GM18867 (cell line): ENCODE measurements at regions not wholly inside any gene's neighbourhood (a gene's known extent, or its start where the extent isn't known, plus 50 kb on each side); places are given as distances from the start of the nearest gene placed in this dataset.
A peak's percentile ranks its signal among the peaks of the same experiment; 100 is the strongest.
"Not testable (repeated sequence)": the region's sequence is repeated elsewhere in the genome, so short reads cannot be mapped to it uniquely, and the experiment has no call there.

ENCODE experiments used
- ATAC-seq: cut with Tn5 transposase; IDR thresholded peaks from one replicate; pipeline ENCODE4 v1.9.1; 2021; ENCODE audit warnings: mild to moderate bottlenecking, moderate library complexity; ENCODE audit not compliant: unreplicated experiment

DNA sequence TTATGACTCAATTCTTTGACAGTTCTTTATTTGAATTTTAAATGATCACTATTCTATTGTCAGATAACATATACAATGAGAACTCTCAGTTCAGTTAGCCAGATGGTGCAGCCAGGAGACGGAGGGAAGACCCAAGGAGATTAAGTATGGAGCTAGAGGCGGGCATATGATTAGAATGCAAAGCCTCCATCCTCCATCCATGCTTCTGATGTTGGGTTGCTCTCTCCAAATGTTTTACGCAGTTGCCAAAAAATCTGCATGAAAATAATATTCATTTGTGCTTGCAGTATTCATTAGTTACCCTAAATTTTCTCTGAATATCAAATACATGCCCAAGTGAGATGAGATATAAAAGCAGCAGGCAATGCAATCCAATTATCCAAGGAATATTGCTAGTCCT is 874.8 kb downstream of the C4orf33 start:
- ATAC-seq = no peak

DNA sequence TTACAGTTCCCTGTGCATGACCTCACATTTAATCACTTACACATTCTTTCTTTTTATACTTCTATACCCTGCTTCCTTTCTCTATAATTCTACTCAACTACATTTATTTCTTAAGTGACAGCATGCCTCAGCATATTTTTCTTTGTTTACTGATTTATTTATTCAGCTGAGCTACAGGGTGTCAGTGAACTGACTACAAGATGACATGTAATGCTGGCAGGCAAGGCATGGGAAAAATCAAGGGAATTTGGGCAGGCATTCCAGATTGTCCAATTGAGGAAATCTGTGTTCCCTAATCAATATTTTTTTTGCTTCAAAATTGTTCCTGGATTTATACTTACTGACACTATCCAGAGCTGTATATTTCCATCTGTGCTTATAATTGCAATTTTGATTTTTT is 875.5 kb downstream of the C4orf33 start:
- ATAC-seq = no peak

DNA sequence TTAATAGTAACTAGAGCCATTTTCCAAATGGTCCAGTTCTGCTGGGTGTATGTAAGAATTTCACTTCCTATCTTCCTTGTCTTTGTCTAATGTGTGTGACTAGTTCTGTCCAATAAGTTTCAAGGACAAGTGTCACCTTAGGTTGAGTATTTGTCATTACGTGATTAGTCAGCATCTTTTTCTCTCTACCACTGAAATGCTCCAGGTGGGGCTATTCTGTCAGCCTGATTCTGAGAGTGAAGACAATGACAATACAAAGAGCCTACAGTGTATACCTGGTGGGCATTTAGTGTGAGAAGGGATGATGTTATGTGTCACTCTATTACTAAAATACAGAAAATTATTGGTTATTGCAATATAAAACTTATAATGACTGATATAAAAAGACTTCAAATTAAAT is 876.3 kb downstream of the C4orf33 start:
- no peak for ATAC-seq

DNA sequence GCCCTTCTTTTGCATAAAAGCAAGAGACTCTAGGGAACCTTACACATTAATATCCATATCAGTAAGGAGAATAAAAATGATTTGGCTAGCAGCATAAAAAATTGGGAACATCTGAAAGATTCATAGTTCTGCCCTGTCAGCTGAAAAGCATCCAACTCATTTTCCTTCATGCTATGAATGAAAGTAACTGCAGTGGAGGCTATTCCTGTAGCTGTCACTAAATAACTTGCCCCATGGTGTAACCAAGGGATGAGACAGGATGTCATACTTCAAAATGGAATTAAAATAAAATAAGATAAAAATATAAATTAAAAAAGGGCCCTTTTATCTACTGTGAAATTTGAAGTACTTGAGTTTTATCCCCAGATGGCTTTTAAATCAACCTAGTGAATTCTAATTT is 878.8 kb downstream of the C4orf33 start:
- ATAC-seq = no peak

DNA sequence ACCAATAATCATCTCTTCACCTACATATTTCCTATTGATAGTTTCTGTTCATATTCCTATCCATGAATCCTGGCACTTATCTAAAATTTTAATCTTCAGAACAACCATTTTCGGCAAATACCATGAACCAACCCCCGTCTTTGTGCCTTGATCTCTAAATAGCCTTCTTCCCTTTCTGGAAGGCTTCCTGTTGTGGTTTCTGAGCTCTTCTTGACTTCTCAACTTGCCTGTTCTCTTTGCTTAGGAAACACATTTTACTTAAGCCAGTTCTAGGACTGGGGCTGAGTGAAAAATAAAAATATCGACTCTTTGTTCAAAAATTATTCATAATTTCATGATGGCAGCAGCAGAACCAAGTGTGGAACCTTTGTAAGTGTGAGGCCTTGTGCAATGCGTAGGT is 882.4 kb downstream of the C4orf33 start:
- ATAC-seq = no peak

DNA sequence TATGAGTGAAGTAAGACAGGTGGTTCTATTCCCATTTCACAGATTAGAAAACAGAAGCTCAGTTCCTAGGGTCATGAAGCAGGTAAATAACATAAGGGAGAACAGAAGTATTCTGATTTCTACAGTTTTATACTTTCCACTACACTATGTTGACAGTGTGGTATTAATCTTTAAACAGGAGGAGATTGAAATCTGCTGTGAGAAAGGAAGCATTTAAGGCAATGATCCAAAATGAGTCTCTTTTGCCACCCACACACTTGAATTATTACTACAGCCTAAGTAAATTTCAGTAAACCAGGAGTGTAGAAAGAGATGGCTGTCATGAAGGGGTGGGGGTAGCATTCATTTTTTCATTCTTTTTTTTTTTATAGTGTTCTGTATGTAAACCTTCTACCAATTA is 893.0 kb downstream of the C4orf33 start:
- ATAC-seq = no peak

DNA sequence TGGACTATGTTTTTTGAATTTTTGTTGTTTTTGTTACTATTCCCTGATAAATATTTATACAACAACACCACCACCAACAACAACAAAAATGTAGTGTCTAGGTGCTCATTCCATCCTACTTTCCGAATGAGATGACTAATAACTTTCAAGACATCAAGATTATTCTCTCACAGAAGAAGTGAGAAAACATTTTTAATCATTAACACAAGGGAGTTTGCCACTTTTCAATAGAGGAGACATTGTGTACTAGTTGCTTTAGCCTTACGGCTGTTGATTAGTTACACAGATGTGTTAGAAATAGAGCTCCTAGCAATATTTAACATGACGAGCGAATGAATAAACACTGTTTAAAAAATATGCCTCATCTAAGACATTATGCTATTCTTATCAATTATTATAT is 898.8 kb downstream of the C4orf33 start:
- peak; percentile 64 for ATAC-seq

DNA sequence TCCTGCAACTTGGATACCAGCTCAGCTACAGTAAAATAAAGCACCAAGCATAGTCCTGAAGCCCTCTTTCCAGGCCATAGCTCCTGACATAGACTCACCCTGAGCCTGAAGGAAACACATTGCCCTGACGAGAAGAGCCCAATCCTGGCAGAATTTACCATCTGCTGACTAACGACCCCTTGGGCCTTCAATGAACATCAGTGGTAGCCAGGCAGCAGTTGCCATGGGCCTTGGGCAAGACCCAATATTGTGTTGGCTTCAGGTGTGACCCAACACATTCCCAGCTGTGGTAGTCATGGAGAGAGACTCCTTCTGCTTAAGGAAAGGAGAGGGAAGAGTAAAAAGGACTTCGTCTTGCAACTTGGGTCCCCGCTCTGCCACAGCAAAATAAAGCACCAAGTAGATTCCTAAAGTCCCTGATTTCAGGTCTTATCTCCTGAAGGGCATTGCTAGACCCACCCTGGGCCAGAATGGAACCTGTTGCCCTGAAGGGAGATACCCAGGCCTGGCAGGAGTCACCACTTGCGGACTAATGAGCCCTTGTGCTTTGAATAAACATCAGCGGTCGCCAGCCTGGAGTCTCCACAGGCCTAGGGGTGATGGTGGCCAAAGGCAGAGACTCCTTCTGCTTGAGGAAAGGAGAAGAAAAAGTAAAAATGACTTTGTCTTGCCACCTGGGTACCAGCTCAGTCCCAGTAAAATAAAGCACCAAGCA is 902.6 kb downstream of the C4orf33 start:
- ATAC-seq = no peak

DNA sequence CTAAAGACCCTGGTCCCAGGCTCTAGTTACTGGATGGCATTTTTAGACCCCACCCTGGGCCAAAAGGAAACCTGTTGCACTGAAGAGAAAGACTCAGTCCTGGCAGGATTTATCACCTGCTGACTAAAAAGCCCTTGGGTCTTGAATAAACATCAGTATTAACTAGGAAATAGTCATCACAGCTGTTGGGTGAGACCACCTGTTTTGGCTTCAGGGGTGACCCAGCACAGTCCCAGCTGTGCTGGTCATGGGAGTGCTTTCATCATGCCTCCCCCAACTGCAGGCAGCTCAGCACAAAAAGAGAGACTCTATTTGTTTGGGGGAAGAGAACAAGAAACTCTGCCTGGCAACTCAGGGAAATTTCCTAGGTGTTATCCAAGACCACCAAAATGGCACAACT is 903.2 kb downstream of the C4orf33 start:
- no peak for ATAC-seq

DNA sequence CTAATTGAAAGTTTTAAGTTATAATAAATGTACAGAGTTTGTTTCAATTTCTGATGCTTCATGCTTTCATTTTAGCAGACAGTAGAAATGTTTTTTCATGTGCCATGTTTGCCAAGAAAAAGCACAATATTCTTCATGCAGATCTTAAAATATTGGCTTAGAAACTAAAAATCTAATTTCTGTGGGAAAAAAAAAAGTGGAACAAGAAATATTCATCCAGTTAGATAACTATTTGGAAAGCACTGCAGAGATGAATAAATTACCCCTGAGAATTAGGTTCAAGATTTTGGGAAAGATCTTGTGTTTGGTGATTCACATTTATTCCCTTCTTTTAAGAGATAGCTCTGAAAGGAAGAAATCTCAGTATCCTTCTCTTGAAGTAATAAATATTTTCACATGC is 912.5 kb downstream of the C4orf33 start:
- no peak for ATAC-seq

DNA sequence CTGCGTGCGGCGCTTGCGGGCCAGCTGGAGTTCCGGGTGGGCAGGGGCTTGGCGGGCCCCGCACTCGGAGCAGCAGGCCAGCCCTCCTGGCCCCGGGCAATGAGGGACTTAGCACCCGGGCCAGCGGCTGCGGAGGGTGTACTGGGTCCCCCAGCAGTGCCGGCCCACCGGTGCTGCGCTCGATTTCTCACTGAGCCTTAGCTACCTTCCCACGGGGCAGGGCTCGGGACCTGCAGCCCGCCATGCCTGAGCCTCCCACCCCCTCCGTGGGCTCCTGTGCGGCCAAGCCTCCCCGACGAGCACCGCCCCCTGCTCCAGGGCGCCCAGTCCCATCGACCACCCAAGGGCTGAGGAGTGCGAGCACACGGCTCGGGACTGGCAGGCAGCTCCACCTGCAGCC is 916.9 kb downstream of the C4orf33 start:
- not testable (repeated sequence) for ATAC-seq

DNA sequence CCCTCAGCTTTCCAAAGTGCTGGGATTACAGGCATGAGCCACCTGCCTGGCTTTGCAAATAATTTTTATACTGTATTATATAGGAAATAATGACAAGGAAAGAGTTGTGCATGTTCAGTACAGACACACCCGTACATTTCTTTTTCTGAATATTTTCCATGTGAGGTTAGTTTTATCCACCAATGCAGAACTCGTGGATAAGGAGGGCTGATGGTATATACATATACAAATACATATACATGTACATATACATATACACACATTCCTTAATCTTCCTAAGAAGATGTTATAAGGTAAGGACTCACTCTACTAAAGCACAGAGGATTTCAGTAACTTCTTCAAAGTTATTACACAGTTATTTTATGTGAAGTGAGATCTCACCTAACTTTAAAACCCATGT is 925.8 kb downstream of the C4orf33 start:
- ATAC-seq = no peak

DNA sequence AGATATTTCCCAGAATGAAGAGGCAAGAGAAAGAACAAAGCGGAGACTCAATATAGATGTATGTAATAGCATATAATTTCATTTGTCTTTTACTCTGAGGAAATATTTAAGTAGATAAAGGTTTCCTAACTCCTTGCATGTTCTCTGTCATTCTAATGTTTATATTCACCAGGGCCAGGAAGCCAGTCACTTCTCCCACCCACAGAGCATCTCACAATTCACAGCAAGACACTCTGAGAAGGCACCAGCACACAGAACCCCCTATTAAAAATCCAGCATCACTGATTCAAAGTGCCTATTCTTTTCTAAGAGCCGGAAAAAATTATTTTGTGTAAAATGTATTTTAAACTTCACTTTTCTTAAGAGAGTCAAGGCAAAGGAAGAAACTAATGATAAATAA is 927.1 kb downstream of the C4orf33 start:
- ATAC-seq = no peak

DNA sequence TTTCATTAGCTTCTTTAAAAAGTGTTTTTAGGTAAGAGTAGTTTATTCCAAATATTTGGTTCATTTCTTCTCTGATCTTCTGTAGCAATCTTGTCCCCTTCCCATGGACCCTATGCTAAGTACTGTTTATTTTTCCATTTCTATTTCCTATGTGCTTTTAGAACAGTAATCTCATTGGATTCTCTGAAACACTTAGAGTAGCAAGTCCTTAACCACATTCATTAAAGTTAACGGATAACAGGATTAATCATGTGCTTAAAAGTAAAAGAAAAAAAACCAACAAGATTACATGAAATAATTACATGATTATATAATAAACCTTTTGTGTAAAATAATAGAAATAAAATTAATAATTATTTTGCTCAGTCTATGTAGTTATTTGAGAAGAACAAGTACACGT is 929.7 kb downstream of the C4orf33 start:
- no peak for ATAC-seq

DNA sequence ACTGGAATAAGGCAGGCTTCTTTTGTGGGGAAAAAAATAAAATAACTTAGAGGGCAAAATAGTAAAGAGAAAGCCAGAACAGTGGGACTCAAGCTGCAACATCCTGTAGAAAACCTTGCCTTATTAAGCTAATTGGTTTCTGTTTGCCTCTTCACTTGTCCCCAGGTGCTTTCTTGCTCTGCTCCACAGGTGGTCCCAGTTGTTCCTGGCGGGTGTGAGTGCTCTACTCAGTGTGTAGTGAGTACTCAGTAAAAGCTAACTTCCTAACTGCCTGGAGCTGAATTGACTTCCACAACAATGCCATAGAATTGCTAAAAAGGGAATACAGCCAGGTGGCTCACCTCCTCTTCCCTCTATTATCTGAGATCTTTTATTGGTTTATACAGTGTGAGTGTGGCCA is 930.2 kb downstream of the C4orf33 start:
- ATAC-seq = no peak

DNA sequence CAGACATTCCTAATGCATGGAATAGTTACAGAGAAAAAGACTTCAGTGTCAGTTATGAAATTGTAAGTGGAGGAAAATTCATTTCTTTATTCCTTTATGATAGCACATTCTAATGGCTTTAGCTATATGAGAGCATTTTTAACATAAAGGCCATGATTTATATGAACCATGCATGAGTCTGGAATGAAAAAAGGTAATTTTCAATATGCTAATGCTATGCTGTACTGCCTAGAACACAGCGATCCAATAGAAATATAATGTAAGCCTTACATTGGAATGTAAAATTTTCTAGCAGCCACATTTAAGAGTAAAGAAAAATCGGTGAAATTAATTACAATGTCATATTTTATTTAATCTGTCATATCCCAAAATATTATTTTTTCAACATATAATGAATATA is 932.0 kb downstream of the C4orf33 start:
- ATAC-seq = no peak

DNA sequence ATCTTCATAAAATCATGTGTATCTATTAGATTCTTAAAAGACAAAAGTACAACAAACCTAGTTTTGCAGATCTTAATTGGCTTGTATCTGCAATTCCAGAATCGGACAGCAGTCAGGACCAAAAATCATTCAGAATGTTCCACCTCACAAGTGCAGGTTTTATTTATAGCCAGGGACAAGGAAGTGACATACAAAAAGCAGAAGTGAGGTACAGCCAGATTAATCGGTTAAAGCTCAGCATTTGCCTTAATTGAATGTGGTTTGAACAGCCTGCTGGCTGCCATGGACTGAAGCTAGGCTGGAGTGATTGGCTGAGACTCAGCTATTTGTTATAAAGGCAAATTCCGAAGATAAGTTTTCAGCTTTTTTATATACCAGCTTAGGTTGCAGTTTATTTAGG is 932.6 kb downstream of the C4orf33 start:
- peak; percentile 84 for ATAC-seq

DNA sequence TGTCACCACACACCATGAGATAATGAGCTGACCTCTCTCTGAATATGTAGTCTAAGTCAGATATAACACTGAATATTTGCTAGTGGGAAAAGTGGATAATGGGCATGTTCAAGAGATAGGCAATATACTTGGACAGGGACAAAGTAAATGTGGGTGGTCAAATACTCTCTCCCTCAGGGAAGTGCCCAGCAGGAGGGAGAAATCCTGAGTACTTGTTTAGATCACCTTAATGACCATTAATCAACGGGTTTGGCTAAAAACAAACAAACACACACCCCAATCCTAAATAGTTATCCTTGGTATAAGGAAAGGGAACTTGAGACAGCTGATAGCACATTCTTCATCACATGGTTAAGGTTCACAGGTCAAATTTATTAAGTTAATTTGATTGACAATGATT is 933.5 kb downstream of the C4orf33 start:
- no peak for ATAC-seq

DNA sequence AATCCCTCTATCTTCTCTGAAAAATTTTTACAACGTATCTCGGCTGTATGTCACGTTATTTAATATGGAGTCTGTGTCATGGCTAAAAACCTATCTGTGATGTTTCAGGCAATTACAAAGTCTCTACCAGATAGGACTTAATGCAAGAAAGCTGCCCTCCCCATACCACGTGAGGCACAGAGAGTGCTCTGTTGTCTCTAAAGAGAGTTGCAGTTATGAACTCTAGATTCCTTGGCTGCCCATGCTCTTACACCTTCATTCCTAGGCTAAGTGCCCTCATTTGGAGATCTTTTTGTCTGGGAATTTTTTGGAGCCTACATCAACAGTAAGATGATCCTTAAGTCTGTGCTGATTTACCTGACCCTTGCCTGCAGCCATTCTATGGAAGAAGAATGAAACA is 935.9 kb downstream of the C4orf33 start:
- no peak for ATAC-seq

DNA sequence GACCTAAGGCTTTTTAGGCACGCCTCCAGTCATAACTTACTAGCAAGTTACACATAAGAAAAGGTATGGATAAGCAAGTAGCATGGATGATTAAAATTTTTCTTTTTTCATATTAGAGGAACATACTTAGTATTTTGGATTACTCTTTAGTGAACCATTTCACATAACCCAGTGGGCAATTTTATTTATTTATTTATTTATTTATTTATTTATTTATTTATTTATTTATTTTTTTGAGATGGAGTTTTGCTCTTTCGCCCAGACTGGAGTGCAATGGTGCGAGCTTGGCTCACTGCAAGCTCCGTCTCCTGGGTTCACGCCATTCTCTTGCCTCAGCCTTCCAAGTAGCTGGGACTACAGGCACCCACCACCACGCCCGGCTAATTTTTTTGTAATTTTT is 937.7 kb downstream of the C4orf33 start:
- ATAC-seq = not testable (repeated sequence)

DNA sequence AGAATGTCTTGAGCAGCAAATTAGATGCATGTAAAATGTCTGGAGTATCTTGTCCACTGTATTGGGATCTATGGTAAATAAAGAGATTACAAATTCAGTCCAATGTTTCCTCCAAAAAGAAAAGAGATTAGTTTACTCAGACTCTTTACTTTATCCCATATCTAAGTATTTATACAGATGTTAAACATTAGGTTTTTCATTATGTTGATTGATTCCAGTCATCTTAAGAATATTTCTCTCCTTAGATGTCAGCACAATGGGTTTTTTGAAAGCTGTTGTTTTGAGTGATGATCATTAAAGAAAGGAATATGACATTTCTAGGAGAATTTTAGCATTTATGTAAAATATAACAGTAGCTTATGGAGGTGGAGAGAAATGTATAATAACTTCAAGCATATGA is 938.9 kb downstream of the C4orf33 start:
- no peak for ATAC-seq

DNA sequence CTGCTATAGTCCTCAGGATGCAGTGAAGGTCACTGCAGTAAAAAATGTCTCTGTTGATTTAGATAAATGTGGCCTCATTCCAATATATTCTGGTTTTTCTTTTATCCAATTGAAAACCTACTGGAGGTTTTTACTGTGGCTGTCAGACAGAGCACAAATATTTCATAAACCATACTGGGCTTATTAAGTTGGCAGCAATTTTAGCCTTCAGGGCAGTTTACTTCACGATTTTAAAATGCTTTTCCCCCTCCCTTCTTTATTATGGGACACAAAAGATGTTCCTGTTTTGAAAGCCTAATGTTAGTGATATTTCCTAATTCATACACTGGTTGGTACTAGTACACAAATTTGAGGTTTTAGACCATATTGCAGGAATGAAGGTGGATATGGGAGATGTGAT is 939.4 kb downstream of the C4orf33 start:
- ATAC-seq = no peak

DNA sequence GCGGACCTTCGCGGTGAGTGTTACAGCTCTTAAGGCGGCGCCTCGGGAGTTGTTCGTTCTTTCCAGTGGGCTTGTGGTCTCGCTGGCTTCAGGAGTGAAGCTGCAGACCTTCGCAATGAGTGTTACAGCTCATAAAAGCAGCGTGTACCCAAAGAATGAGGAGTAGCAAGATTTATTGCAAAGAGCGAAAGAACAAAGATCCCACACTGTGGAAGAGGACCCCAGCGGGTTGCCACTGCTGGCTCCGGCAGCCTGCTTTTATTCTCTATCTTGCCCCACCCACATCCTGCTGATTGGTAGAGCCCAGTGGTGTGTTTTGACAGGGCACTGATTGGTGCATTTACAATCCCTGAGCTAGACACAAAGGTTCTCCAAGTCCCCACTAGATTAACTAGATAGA is 941.9 kb downstream of the C4orf33 start:
- ATAC-seq = not testable (repeated sequence)
